ENCODE measurements at regions not wholly inside any gene's neighbourhood (a gene's known extent, or its start where the extent isn't known, plus 50 kb on each side); places are given as distances from the start of the nearest gene placed in this dataset.
"Not testable (repeated sequence)": the region's sequence is repeated elsewhere in the genome, so short reads cannot be mapped to it uniquely, and the experiment has no call there.

GRCh38 chr9:24776226-24776625, 230.5 kb upstream of the IZUMO3 start:
- in situ Hi-C loops (cut with HindIII; ENCODE audit: low pct_unique_long_range_greater_than_20kb, low sequenced_read_pairs) (no loop called here), intact Hi-C loops (cut with micrococcal nuclease; ENCODE audit: unreplicated experiment) (no loop called here)
- Histone ChIP-seq H3K27ac (ENCODE audit: low read length) (no peak overlapping the region), H3K9me3 (ENCODE audit: control insufficient read depth, insufficient read depth, low read depth, low read length) (no peaks in the 10 kb centered on the region), H3K4me1 (ENCODE audit: control insufficient read depth, insufficient read depth, low read length) (no peaks in the 10 kb centered on the region), H3K27me3 (ENCODE audit: control insufficient read depth, insufficient read depth, low read length) (no peaks in the 10 kb centered on the region), H3K36me3 (ENCODE audit: control insufficient read depth, insufficient read depth, low read length) (no peaks in the 10 kb centered on the region), H3K4me3 (ENCODE audit: low read depth in 2 of 2, low read length in 2 of 2) (no peak overlapping the region)
- CTCF ChIA-PET: no interaction called here
- DNase-seq (ENCODE audit: low read depth, low spot score): no peak
- no peak for TF ChIP-seq POLR2AphosphoS5 (IDR thresholded peaks at IDR 0.05; ENCODE audit: low read depth, low read length)
- no peak for TF ChIP-seq CTCF (IDR thresholded peaks at IDR 0.05)
- no peak for TF ChIP-seq SIN3A (IDR thresholded peaks at IDR 0.05; ENCODE audit: borderline replicate concordance, insufficient read depth, low read depth, low read length)
- TF ChIP-seq REST (IDR thresholded peaks at IDR 0.05; ENCODE audit: insufficient read depth in 1 of 2, low read depth in 2 of 2, low read length in 1 of 2): no peak
- no peak for TF ChIP-seq TCF7L2 (IDR thresholded peaks at IDR 0.05; ENCODE audit: low read depth, low read length)
- ATAC-seq: no peak
- POLR2A ChIA-PET: no interaction called here
- BruUV-seq (replicated peaks): no TSS peak

GRCh38 chr9:24774199-24774598, 228.5 kb upstream of the IZUMO3 start:
- DNase-seq (ENCODE audit: low read depth, low spot score); H3K4me1 ChIP-seq (ENCODE audit: control insufficient read depth, insufficient read depth, low read length); H3K36me3 ChIP-seq (ENCODE audit: control insufficient read depth, insufficient read depth, low read length); BruUV-seq (replicated peaks); H3K27me3 ChIP-seq (ENCODE audit: control insufficient read depth, insufficient read depth, low read length); H3K27ac ChIP-seq (ENCODE audit: low read length); intact Hi-C loops (cut with micrococcal nuclease; ENCODE audit: unreplicated experiment); POLR2A ChIA-PET; ATAC-seq; in situ Hi-C loops (cut with HindIII; ENCODE audit: low pct_unique_long_range_greater_than_20kb, low sequenced_read_pairs); H3K9me3 ChIP-seq (ENCODE audit: control insufficient read depth, insufficient read depth, low read depth, low read length); H3K4me3 ChIP-seq (ENCODE audit: low read depth in 2 of 2, low read length in 2 of 2); CTCF ChIA-PET: not testable (repeated sequence)

GRCh38 chr9:24766081-24766480, 220.4 kb upstream of the IZUMO3 start:
- no peaks in the 10 kb centered on the region for H3K9me3 ChIP-seq (ENCODE audit: control insufficient read depth, insufficient read depth, low read depth, low read length)
- intact Hi-C loops (cut with micrococcal nuclease; ENCODE audit: unreplicated experiment) (no loop called here), in situ Hi-C loops (cut with HindIII; ENCODE audit: low pct_unique_long_range_greater_than_20kb, low sequenced_read_pairs) (no loop called here)
- H3K36me3 ChIP-seq (ENCODE audit: control insufficient read depth, insufficient read depth, low read length): no peaks in the 10 kb centered on the region
- ChIA-PET POLR2A (no interaction called here), CTCF (no interaction called here)
- no peak overlapping the region for H3K27ac ChIP-seq (ENCODE audit: low read length)
- H3K4me1 ChIP-seq (ENCODE audit: control insufficient read depth, insufficient read depth, low read length): no peaks in the 10 kb centered on the region
- TF ChIP-seq POLR2AphosphoS5 (IDR thresholded peaks at IDR 0.05; ENCODE audit: low read depth, low read length) (no peak), TCF7L2 (IDR thresholded peaks at IDR 0.05; ENCODE audit: low read depth, low read length) (no peak), CTCF (IDR thresholded peaks at IDR 0.05) (no peak), REST (IDR thresholded peaks at IDR 0.05; ENCODE audit: insufficient read depth in 1 of 2, low read depth in 2 of 2, low read length in 1 of 2) (no peak), SIN3A (IDR thresholded peaks at IDR 0.05; ENCODE audit: borderline replicate concordance, insufficient read depth, low read depth, low read length) (no peak)
- H3K4me3 ChIP-seq (ENCODE audit: low read depth in 2 of 2, low read length in 2 of 2): no peak overlapping the region
- no peak for DNase-seq (ENCODE audit: low read depth, low spot score)
- ATAC-seq: no peak
- BruUV-seq (replicated peaks): no TSS peak
- no peaks in the 10 kb centered on the region for H3K27me3 ChIP-seq (ENCODE audit: control insufficient read depth, insufficient read depth, low read length)
